Naive thymus-derived CD8-positive, alpha-beta T cell (primary cell): ENCODE measurements at regions not wholly inside any gene's neighbourhood (a gene's known extent, or its start where the extent isn't known, plus 50 kb on each side); places are given as distances from the start of the nearest gene placed in this dataset.
"Not testable (repeated sequence)": the region's sequence is repeated elsewhere in the genome, so short reads cannot be mapped to it uniquely, and the experiment has no call there.

ENCODE experiments used
- ATAC-seq, 2 donors: fragments of 150-1000 bp; cut with Tn5 transposase in 1 of 2; sonication (Bioruptor Pico), chemical (Tn5 transposase) in 1 of 2; 1 replicate in 1 of 2; 2 replicates in 1 of 2; pipeline ENCODE4 v1.10.0; 2021; ENCODE audit warnings: mild to moderate bottlenecking in 2 of 2, moderate library complexity in 2 of 2
- POLR2A ChIA-PET: fragments of 350-600 bp; sonication (Branson Sonifier 250); formaldehyde crosslinking; loops from one replicate; lab custom pipeline; 2021; ENCODE audit warnings: antibody characterized with exemption; lab: Charles Lee
- DNase-seq, 10 donors: peaks; one replicate each; pipeline versions ENCODE4 v3.0.0 to v3.0.0-alpha.2; 2020 to 2022
- H3K27ac Mint-ChIP-seq, 10 donors: one replicate each; pipeline ENCODE4 v1.8.0; 2020 to 2022; ENCODE audit warnings: mild to moderate bottlenecking in 10 of 10, mixed read lengths in 10 of 10, moderate library complexity in 4 of 10, inconsistent platforms in 1 of 10
- H3K27me3 Mint-ChIP-seq, 5 donors: one replicate each; pipeline ENCODE4 v1.8.0; 2021 to 2022; ENCODE audit warnings: mixed read lengths in 5 of 5
- H3K36me3 Mint-ChIP-seq, 3 donors: one replicate each; pipeline ENCODE4 v1.8.0; 2020 to 2022; ENCODE audit warnings: mixed read lengths in 3 of 3, mild to moderate bottlenecking in 2 of 3, inconsistent platforms in 1 of 3
- H3K4me1 Mint-ChIP-seq, 4 donors: one replicate each; pipeline ENCODE4 v1.8.0; 2021 to 2022; ENCODE audit warnings: mixed read lengths in 4 of 4
- H3K4me3 Mint-ChIP-seq, 10 donors: one replicate each; pipeline ENCODE4 v1.8.0; 2020 to 2022; ENCODE audit warnings: mild to moderate bottlenecking in 10 of 10, mixed read lengths in 10 of 10, moderate library complexity in 6 of 10, inconsistent platforms in 1 of 10
- H3K9me3 Mint-ChIP-seq, 9 donors: one replicate each; pipeline ENCODE4 v1.8.0; 2020 to 2022; ENCODE audit warnings: mixed read lengths in 9 of 9, mild to moderate bottlenecking in 3 of 9, inconsistent platforms in 1 of 9, moderate library complexity in 1 of 9

GRCh38 chr4:163666332-163666873, 171.9 kb downstream of the TMA16 start:
- no peaks in the 10 kb centered on the region for H3K27me3 Mint-ChIP-seq
- peaks cover 12 to 80% (median 52%) of the 10 kb centered on the region in 4 donors for H3K4me1 Mint-ChIP-seq
- no peaks in the 10 kb centered on the region for H3K9me3 Mint-ChIP-seq
- peak overlapping the region; percentile 28 to 82 (median 63) for H3K4me3 Mint-ChIP-seq
- H3K36me3 Mint-ChIP-seq: peaks cover 0 to 6% (median 0%) of the 10 kb centered on the region in 3 donors
- ATAC-seq: peak in 1 of 2 donors; percentile 42
- peak overlapping the region; percentile 45 to 92 (median 84) for H3K27ac Mint-ChIP-seq
- POLR2A ChIA-PET: interaction anchor here (0.6 to 1.3 kb wide), 3 partner anchors 13 to 187 kb away, joined by 3 read pairs; no protein-coding TSS in a partner anchor
- peak in 3 of 10 donors; percentile 6 to 15 (median 6) for DNase-seq

GRCh38 chr4:163672751-163673150, 178.3 kb downstream of the TMA16 start:
- Mint-ChIP-seq H3K36me3 (peaks cover 0 to 6% (median 0%) of the 10 kb centered on the region in 3 donors), H3K27ac (no peak overlapping the region), H3K4me3 (peak overlapping the region in 2 of 10 donors; percentile 3 to 5), H3K27me3 (no peaks in the 10 kb centered on the region), H3K9me3 (no peaks in the 10 kb centered on the region), H3K4me1 (peaks cover 7 to 44% (median 28%) of the 10 kb centered on the region in 4 donors)
- no peak for DNase-seq
- no peak for ATAC-seq
- POLR2A ChIA-PET: no interaction called here

- Mint-ChIP-seq H3K36me3 (peaks cover 0 to 1% (median 0%) of the 10 kb centered on the region in 3 donors), H3K4me3 (no peak overlapping the region), H3K4me1 (peaks cover 3 to 37% (median 18%) of the 10 kb centered on the region in 4 donors), H3K27ac (peak overlapping the region in 2 of 10 donors; percentile 4 to 18), H3K27me3 (no peaks in the 10 kb centered on the region), H3K9me3 (no peaks in the 10 kb centered on the region)
- POLR2A ChIA-PET: interaction anchor here (1.4 kb wide), 1 partner anchor 180 kb away, joined by 4 read pairs; the partner anchor contains the start of gene TMA16
- ATAC-seq (peak in 1 of 2 donors; percentile 23), DNase-seq (no peak)
Observed at GRCh38 chr4:163673848-163674697, 179.6 kb downstream of the TMA16 start.

- H3K4me1 Mint-ChIP-seq: peaks cover 0 to 10% (median 3%) of the 10 kb centered on the region in 4 donors
- H3K36me3 Mint-ChIP-seq: no peaks in the 10 kb centered on the region
- DNase-seq (no peak), ATAC-seq (no peak)
- POLR2A ChIA-PET: no interaction called here
- H3K9me3 Mint-ChIP-seq: no peaks in the 10 kb centered on the region
- H3K4me3 Mint-ChIP-seq: no peak overlapping the region
- peaks cover 0 to 7% (median 2%) of the 10 kb centered on the region in 5 donors for H3K27me3 Mint-ChIP-seq
- no peak overlapping the region for H3K27ac Mint-ChIP-seq
Observed at GRCh38 chr4:163679189-163679588, 184.7 kb downstream of the TMA16 start.

- Mint-ChIP-seq H3K9me3 (no peaks in the 10 kb centered on the region), H3K27ac (peak overlapping the region in 1 of 10 donors; percentile 54)
- POLR2A ChIA-PET: interaction anchor here (1.4 kb wide), 1 partner anchor 127 kb away, joined by 4 read pairs; no protein-coding TSS in a partner anchor
Observed at GRCh38 chr4:163680386-163681098, 186.1 kb downstream of the TMA16 start.

GRCh38 chr4:163681208-163681821, 186.8 kb downstream of the TMA16 start:
- peak overlapping the region in 1 of 10 donors; percentile 4 for H3K27ac Mint-ChIP-seq
- H3K36me3 Mint-ChIP-seq: no peaks in the 10 kb centered on the region
- H3K4me1 Mint-ChIP-seq: peaks cover 0 to 10% (median 3%) of the 10 kb centered on the region in 4 donors
- no peak overlapping the region for H3K4me3 Mint-ChIP-seq
- H3K27me3 Mint-ChIP-seq: peaks cover 1 to 9% (median 3%) of the 10 kb centered on the region in 5 donors
- ATAC-seq (peak; percentile 59 to 73), DNase-seq (peak in 9 of 10 donors; percentile 0 to 73 (median 45))
- POLR2A ChIA-PET: interaction anchor here (1.4 kb wide), 1 partner anchor 127 kb away, joined by 4 read pairs; no protein-coding TSS in a partner anchor
- no peaks in the 10 kb centered on the region for H3K9me3 Mint-ChIP-seq

More at GRCh38 chr4:163680386-163681098, 186.1 kb downstream of the TMA16 start:
- Mint-ChIP-seq H3K4me3 (no peak overlapping the region), H3K4me1 (peaks cover 0 to 10% (median 3%) of the 10 kb centered on the region in 4 donors), H3K27me3 (peaks cover 0 to 9% (median 3%) of the 10 kb centered on the region in 5 donors), H3K36me3 (no peaks in the 10 kb centered on the region)
- DNase-seq (no peak), ATAC-seq (no peak)

GRCh38 chr4:163688856-163689255, 194.4 kb downstream of the TMA16 start:
- no peaks in the 10 kb centered on the region for H3K9me3 Mint-ChIP-seq
- no peaks in the 10 kb centered on the region for H3K36me3 Mint-ChIP-seq
- no peak overlapping the region for H3K27ac Mint-ChIP-seq
- POLR2A ChIA-PET: no interaction called here
- no peaks in the 10 kb centered on the region for H3K4me1 Mint-ChIP-seq
- ATAC-seq: no peak
- DNase-seq: no peak
- H3K27me3 Mint-ChIP-seq: peaks cover 0 to 12% (median 3%) of the 10 kb centered on the region in 5 donors
- H3K4me3 Mint-ChIP-seq: no peak overlapping the region

- no peak overlapping the region for H3K27ac Mint-ChIP-seq
- ATAC-seq (no peak), DNase-seq (no peak)
- H3K36me3 Mint-ChIP-seq: peaks cover 0 to 6% (median 1%) of the 10 kb centered on the region in 3 donors
- H3K4me3 Mint-ChIP-seq: no peak overlapping the region
- H3K4me1 Mint-ChIP-seq: no peaks in the 10 kb centered on the region
- POLR2A ChIA-PET: no interaction called here
- H3K9me3 Mint-ChIP-seq: peaks cover 0 to 3% (median 0%) of the 10 kb centered on the region in 9 donors
- peaks cover 2 to 12% (median 7%) of the 10 kb centered on the region in 5 donors for H3K27me3 Mint-ChIP-seq
Observed at GRCh38 chr4:163693211-163693610, 198.7 kb downstream of the TMA16 start.

GRCh38 chr4:163693776-163694175, 199.3 kb downstream of the TMA16 start:
- no peak for ATAC-seq
- peaks cover 0 to 3% (median 0%) of the 10 kb centered on the region in 9 donors for H3K9me3 Mint-ChIP-seq
- POLR2A ChIA-PET: no interaction called here
- no peak overlapping the region for H3K27ac Mint-ChIP-seq
- H3K4me1 Mint-ChIP-seq: no peaks in the 10 kb centered on the region
- H3K27me3 Mint-ChIP-seq: peaks cover 2 to 12% (median 7%) of the 10 kb centered on the region in 5 donors
- peaks cover 0 to 6% (median 1%) of the 10 kb centered on the region in 3 donors for H3K36me3 Mint-ChIP-seq
- no peak for DNase-seq
- no peak overlapping the region for H3K4me3 Mint-ChIP-seq

GRCh38 chr4:163694385-163694784, 199.9 kb downstream of the TMA16 start:
- ATAC-seq (no peak), DNase-seq (no peak)
- peaks cover 0 to 6% (median 1%) of the 10 kb centered on the region in 3 donors for H3K36me3 Mint-ChIP-seq
- H3K27ac Mint-ChIP-seq: no peak overlapping the region
- no peak overlapping the region for H3K4me3 Mint-ChIP-seq
- H3K27me3 Mint-ChIP-seq: peaks cover 2 to 12% (median 7%) of the 10 kb centered on the region in 5 donors
- no peaks in the 10 kb centered on the region for H3K4me1 Mint-ChIP-seq
- H3K9me3 Mint-ChIP-seq: peaks cover 0 to 3% (median 0%) of the 10 kb centered on the region in 9 donors
- POLR2A ChIA-PET: no interaction called here

- Mint-ChIP-seq H3K4me1 (no peaks in the 10 kb centered on the region), H3K9me3 (peaks cover 0 to 3% (median 0%) of the 10 kb centered on the region in 9 donors), H3K36me3 (peaks cover 0 to 6% (median 1%) of the 10 kb centered on the region in 3 donors), H3K4me3 (no peak overlapping the region), H3K27me3 (peaks cover 2 to 14% (median 7%) of the 10 kb centered on the region in 5 donors), H3K27ac (no peak overlapping the region)
- DNase-seq (no peak), ATAC-seq (no peak)
- POLR2A ChIA-PET: no interaction called here
Observed at GRCh38 chr4:163697121-163697520, 202.6 kb downstream of the TMA16 start.

- Mint-ChIP-seq H3K27ac (peak overlapping the region in 1 of 10 donors; percentile 18), H3K27me3 (peaks cover 2 to 27% (median 8%) of the 10 kb centered on the region in 5 donors)
- H3K9me3 Mint-ChIP-seq, DNase-seq, ATAC-seq, H3K4me1 Mint-ChIP-seq, POLR2A ChIA-PET, H3K36me3 Mint-ChIP-seq, H3K4me3 Mint-ChIP-seq: not testable (repeated sequence)
Observed at GRCh38 chr4:163700383-163700782, 205.9 kb downstream of the TMA16 start.
